ENCODE measurements at regions not wholly inside any gene's neighbourhood (a gene's known extent, or its start where the extent isn't known, plus 50 kb on each side); places are given as distances from the start of the nearest gene placed in this dataset.

GRCh38 chrX:4944767-4945166 is 1231.3 kb upstream of the PRKX start:
- TF ChIP-seq POLR2A (IDR thresholded peaks at IDR 0.05; ENCODE audit: low read depth, low read length) (no peak), SPI1 (IDR thresholded peaks at IDR 0.05; ENCODE audit: low read depth, low read length) (no peak), POLR2AphosphoS5 (IDR thresholded peaks at IDR 0.05; ENCODE audit: low read depth, low read length) (no peak), TAF1 (IDR thresholded peaks at IDR 0.05; ENCODE audit: low read depth, low read length) (no peak), POU2F2 (IDR thresholded peaks at IDR 0.05; ENCODE audit: low read depth, low read length) (no peak), PAX5 (IDR thresholded peaks at IDR 0.05; ENCODE audit: insufficient read depth, low read length, severe bottlenecking) (no peak)
- FAIRE-seq (no peak), DNase-seq (ENCODE audit: insufficient read length, low spot score) (no peak)

- TF ChIP-seq SPI1 (IDR thresholded peaks at IDR 0.05; ENCODE audit: low read depth, low read length) (no peak), PAX5 (IDR thresholded peaks at IDR 0.05; ENCODE audit: insufficient read depth, low read length, severe bottlenecking) (no peak)
- DNase-seq (ENCODE audit: insufficient read length, low spot score) (no peak), FAIRE-seq (no peak)
These were observed 1222.9 kb upstream of the PRKX start for GRCh38 chrX:4936315-4936714.

DNA sequence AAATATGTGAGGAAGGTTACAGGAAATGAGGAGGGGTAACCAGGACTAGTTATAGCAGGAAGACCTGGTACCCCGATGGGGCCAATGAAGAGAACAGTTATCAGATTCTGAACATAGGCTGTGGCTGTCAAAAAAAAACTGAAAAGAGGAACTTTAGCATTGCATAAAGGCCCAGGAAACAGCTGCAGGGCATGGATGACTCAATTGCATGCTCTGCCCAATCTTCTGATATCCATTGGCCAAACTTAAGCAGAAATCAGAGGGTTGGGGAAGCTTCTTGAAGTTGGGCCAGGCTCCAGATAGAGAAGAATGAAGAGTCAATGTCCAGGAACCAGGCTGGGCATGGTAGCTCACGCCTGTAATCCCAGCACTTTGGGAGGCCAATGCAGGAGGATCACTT is 1222.4 kb upstream of the PRKX start:
- DNase-seq (ENCODE audit: insufficient read length, low spot score) (no peak), FAIRE-seq (peak; percentile 20)
- no peak for TF ChIP-seq POLR2AphosphoS5 (IDR thresholded peaks at IDR 0.05; ENCODE audit: low read depth, low read length)
- TF ChIP-seq PAX5 (IDR thresholded peaks at IDR 0.05; ENCODE audit: insufficient read depth, low read length, severe bottlenecking), result no peak
- no peak for TF ChIP-seq SPI1 (IDR thresholded peaks at IDR 0.05; ENCODE audit: low read depth, low read length)
- no peak for TF ChIP-seq TAF1 (IDR thresholded peaks at IDR 0.05; ENCODE audit: low read depth, low read length)
- no peak for TF ChIP-seq POLR2A (IDR thresholded peaks at IDR 0.05; ENCODE audit: low read depth, low read length)
- no peak for TF ChIP-seq POU2F2 (IDR thresholded peaks at IDR 0.05; ENCODE audit: low read depth, low read length)

DNA sequence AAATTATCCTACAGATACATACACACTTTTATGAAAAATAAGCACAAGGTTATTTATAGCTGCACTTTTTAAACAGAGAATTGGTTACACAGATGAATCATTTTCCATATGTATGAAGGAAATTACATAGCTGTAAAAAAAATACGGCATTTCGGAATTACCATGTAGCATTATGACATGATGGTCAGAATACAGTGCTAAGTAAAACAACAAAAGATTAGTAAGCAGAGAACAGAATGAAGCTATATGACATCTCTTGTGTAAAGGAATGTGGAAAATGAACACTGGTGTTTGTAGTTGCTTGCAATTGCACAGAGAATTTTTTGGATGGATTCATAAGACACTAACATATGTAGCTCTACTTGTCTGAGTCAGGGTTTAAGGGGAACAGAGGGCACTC is 1222.0 kb upstream of the PRKX start:
- peak; percentile 79 for FAIRE-seq

GRCh38 chrX:4932790-4933189 is 1219.3 kb upstream of the PRKX start:
- FAIRE-seq (no peak), DNase-seq (ENCODE audit: insufficient read length, low spot score) (no peak)
- TF ChIP-seq SPI1 (IDR thresholded peaks at IDR 0.05; ENCODE audit: low read depth, low read length) (no peak), POLR2A (IDR thresholded peaks at IDR 0.05; ENCODE audit: low read depth, low read length) (no peak), TAF1 (IDR thresholded peaks at IDR 0.05; ENCODE audit: low read depth, low read length) (no peak), POLR2AphosphoS5 (IDR thresholded peaks at IDR 0.05; ENCODE audit: low read depth, low read length) (no peak), POU2F2 (IDR thresholded peaks at IDR 0.05; ENCODE audit: low read depth, low read length) (no peak)

More for the DNA sequence above, 1222.0 kb upstream of the PRKX start:
- no peak for DNase-seq (ENCODE audit: insufficient read length, low spot score)
- TF ChIP-seq TAF1 (IDR thresholded peaks at IDR 0.05; ENCODE audit: low read depth, low read length) (no peak), POLR2A (IDR thresholded peaks at IDR 0.05; ENCODE audit: low read depth, low read length) (no peak), SPI1 (IDR thresholded peaks at IDR 0.05; ENCODE audit: low read depth, low read length) (no peak), PAX5 (IDR thresholded peaks at IDR 0.05; ENCODE audit: insufficient read depth, low read length, severe bottlenecking) (no peak), POU2F2 (IDR thresholded peaks at IDR 0.05; ENCODE audit: low read depth, low read length) (no peak), POLR2AphosphoS5 (IDR thresholded peaks at IDR 0.05; ENCODE audit: low read depth, low read length) (no peak)

- no peak for TF ChIP-seq PAX5 (IDR thresholded peaks at IDR 0.05; ENCODE audit: insufficient read depth, low read length, severe bottlenecking)
- TF ChIP-seq TAF1 (IDR thresholded peaks at IDR 0.05; ENCODE audit: low read depth, low read length), result no peak
- TF ChIP-seq POLR2A (IDR thresholded peaks at IDR 0.05; ENCODE audit: low read depth, low read length), result no peak
- no peak for TF ChIP-seq POLR2AphosphoS5 (IDR thresholded peaks at IDR 0.05; ENCODE audit: low read depth, low read length)
- no peak for TF ChIP-seq SPI1 (IDR thresholded peaks at IDR 0.05; ENCODE audit: low read depth, low read length)
- TF ChIP-seq POU2F2 (IDR thresholded peaks at IDR 0.05; ENCODE audit: low read depth, low read length), result no peak
- DNase-seq (ENCODE audit: insufficient read length, low spot score) (no peak), FAIRE-seq (no peak)
These were observed 1217.0 kb upstream of the PRKX start for GRCh38 chrX:4930426-4930825.

GRCh38 chrX:4925911-4926310 is 1212.5 kb upstream of the PRKX start:
- TF ChIP-seq POU2F2 (IDR thresholded peaks at IDR 0.05; ENCODE audit: low read depth, low read length) (no peak), POLR2A (IDR thresholded peaks at IDR 0.05; ENCODE audit: low read depth, low read length) (no peak), SPI1 (IDR thresholded peaks at IDR 0.05; ENCODE audit: low read depth, low read length) (no peak), TAF1 (IDR thresholded peaks at IDR 0.05; ENCODE audit: low read depth, low read length) (no peak), PAX5 (IDR thresholded peaks at IDR 0.05; ENCODE audit: insufficient read depth, low read length, severe bottlenecking) (no peak), POLR2AphosphoS5 (IDR thresholded peaks at IDR 0.05; ENCODE audit: low read depth, low read length) (no peak)
- FAIRE-seq (no peak), DNase-seq (ENCODE audit: insufficient read length, low spot score) (no peak)

GRCh38 chrX:4909348-4909747 is 1195.9 kb upstream of the PRKX start:
- no peak for DNase-seq (ENCODE audit: insufficient read length, low spot score)
- TF ChIP-seq PAX5 (IDR thresholded peaks at IDR 0.05; ENCODE audit: insufficient read depth, low read length, severe bottlenecking) (no peak), POLR2A (IDR thresholded peaks at IDR 0.05; ENCODE audit: low read depth, low read length) (no peak), TAF1 (IDR thresholded peaks at IDR 0.05; ENCODE audit: low read depth, low read length) (no peak), POLR2AphosphoS5 (IDR thresholded peaks at IDR 0.05; ENCODE audit: low read depth, low read length) (no peak), SPI1 (IDR thresholded peaks at IDR 0.05; ENCODE audit: low read depth, low read length) (no peak)
- no peak for FAIRE-seq

GRCh38 chrX:4905576-4905975 is 1192.1 kb upstream of the PRKX start:
- TF ChIP-seq TAF1 (IDR thresholded peaks at IDR 0.05; ENCODE audit: low read depth, low read length) (no peak), SPI1 (IDR thresholded peaks at IDR 0.05; ENCODE audit: low read depth, low read length) (no peak), PAX5 (IDR thresholded peaks at IDR 0.05; ENCODE audit: insufficient read depth, low read length, severe bottlenecking) (no peak), POLR2AphosphoS5 (IDR thresholded peaks at IDR 0.05; ENCODE audit: low read depth, low read length) (no peak), POLR2A (IDR thresholded peaks at IDR 0.05; ENCODE audit: low read depth, low read length) (no peak), POU2F2 (IDR thresholded peaks at IDR 0.05; ENCODE audit: low read depth, low read length) (no peak)
- no peak for FAIRE-seq
- no peak for DNase-seq (ENCODE audit: insufficient read length, low spot score)

GRCh38 chrX:4881277-4881676 is 1167.8 kb upstream of the PRKX start:
- DNase-seq (ENCODE audit: insufficient read length, low spot score), result no peak
- FAIRE-seq, result no peak
- TF ChIP-seq POLR2A (IDR thresholded peaks at IDR 0.05; ENCODE audit: low read depth, low read length) (no peak), PAX5 (IDR thresholded peaks at IDR 0.05; ENCODE audit: insufficient read depth, low read length, severe bottlenecking) (no peak), POLR2AphosphoS5 (IDR thresholded peaks at IDR 0.05; ENCODE audit: low read depth, low read length) (no peak), POU2F2 (IDR thresholded peaks at IDR 0.05; ENCODE audit: low read depth, low read length) (no peak), TAF1 (IDR thresholded peaks at IDR 0.05; ENCODE audit: low read depth, low read length) (no peak), SPI1 (IDR thresholded peaks at IDR 0.05; ENCODE audit: low read depth, low read length) (no peak)

Measured in GM12891 (cell line).